K562 (cell line): ENCODE measurements at regions not wholly inside any gene's neighbourhood (a gene's known extent, or its start where the extent isn't known, plus 50 kb on each side); places are given as distances from the start of the nearest gene placed in this dataset.
"Not testable (repeated sequence)": the region's sequence is repeated elsewhere in the genome, so short reads cannot be mapped to it uniquely, and the experiment has no call there.

Experiments used
- EZH2 ChIP-seq: IDR thresholded peaks from 2 replicates; pipeline ENCODE4 v1.6.1; 2012; ENCODE audit warnings: low read depth, mild to moderate bottlenecking, inconsistent platforms, low read length, borderline replicate concordance
- JUN ChIP-seq, 2 experiments: sonication (generic) in 1 of 2; formaldehyde crosslinking in 1 of 2; IDR thresholded peaks; 2 replicates each; pipeline versions ENCODE4 v1.6.1 to v1.8.0; 2012 to 2022; ENCODE audit warnings: borderline replicate concordance in 2 of 2, mild to moderate bottlenecking in 2 of 2, improper control_type of control experiment in 1 of 2, low read depth in 1 of 2, low read length in 1 of 2, missing genetic modification reagents in 1 of 2
- JUND ChIP-seq, 2 experiments: IDR thresholded peaks; 2 replicates in 1 of 2; 3 replicates in 1 of 2; pipeline ENCODE4 v1.6.1; 2011; ENCODE audit warnings: borderline replicate concordance in 2 of 2, low read depth in 2 of 2, low read length in 2 of 2, improper control_type of control experiment in 1 of 2, missing biosample characterization in 1 of 2, missing genetic modification characterization in 1 of 2, missing genetic modification reagents in 1 of 2
- KDM4B ChIP-seq, 2 experiments: fragments of 450-650 bp in 1 of 2; sonication (generic) in 1 of 2; IDR thresholded peaks; 2 replicates each; pipeline ENCODE4 v1.6.1; 2016 to 2017; ENCODE audit warnings: borderline replicate concordance in 2 of 2, antibody characterized with exemption in 1 of 2, low read depth in 1 of 2, mild to moderate bottlenecking in 1 of 2
- KLF6 ChIP-seq: fragments of 250-450 bp; sonication (Bioruptor Pico); IDR thresholded peaks from 2 replicates; pipeline ENCODE4 v1.4.0; 2020; ENCODE audit warnings: mild to moderate bottlenecking, moderate library complexity, borderline replicate concordance
- MEF2D ChIP-seq: conservative IDR thresholded peaks from 2 replicates; pipeline ENCODE4 v1.6.1; 2016; ENCODE audit warnings: low read depth, missing genetic modification characterization, missing compliant biosample characterization
- NKRF ChIP-seq: fragments of 450-650 bp; IDR thresholded peaks from 2 replicates; pipeline ENCODE4 v1.6.1; 2016; ENCODE audit warnings: borderline replicate concordance
- NR2C1 ChIP-seq, 2 experiments: fragments of 450-650 bp; IDR thresholded peaks; 2 replicates each; pipeline ENCODE4 v1.6.1; 2017; ENCODE audit warnings: mild to moderate bottlenecking in 2 of 2, antibody characterized with exemption in 1 of 2, inconsistent platforms in 1 of 2, missing compliant biosample characterization in 1 of 2, missing genetic modification characterization in 1 of 2
- RBBP5 ChIP-seq: fragments of 200-600 bp; sonication (generic); IDR thresholded peaks from 2 replicates; pipeline ENCODE4 v1.6.1; 2012; ENCODE audit warnings: borderline replicate concordance, mild to moderate bottlenecking, low read length, control low read depth, inconsistent platforms; ENCODE audit not compliant: insufficient read depth, poor library complexity, severe bottlenecking
- SMAD2 ChIP-seq: fragments of 150-350 bp; IDR thresholded peaks from 2 replicates; pipeline ENCODE4 v1.6.1; 2014; ENCODE audit warnings: low read depth, mild to moderate bottlenecking, low read length
- ZNF589 ChIP-seq: fragments of 200-800 bp; sonication (Bioruptor generic); IDR thresholded peaks from 2 replicates; pipeline ENCODE4 v1.6.1; 2016; ENCODE audit warnings: low read depth, missing genetic modification characterization, missing compliant biosample characterization

GRCh38 chr6:27830600-27831433, 81.4 kb downstream of the OR2B2 start:
- TF ChIP-seq JUND (IDR thresholded peaks at IDR 0.05; ENCODE audit: borderline replicate concordance, low read depth, low read length); JUND (tag; IDR thresholded peaks at IDR 0.05; ENCODE audit: borderline replicate concordance, low read depth, low read length); NKRF; EZH2; RBBP5; JUN (IDR thresholded peaks at IDR 0.05; ENCODE audit: borderline replicate concordance, low read depth, low read length); JUN (CRISPR knock-in tag; IDR thresholded peaks at IDR 0.05; ENCODE audit: borderline replicate concordance); MEF2D; NR2C1 (IDR thresholded peaks at IDR 0.05); NR2C1 (tag; IDR thresholded peaks at IDR 0.05); ZNF589 (CRISPR knock-in tag); SMAD2; KDM4B (IDR thresholded peaks at IDR 0.05; ENCODE audit: borderline replicate concordance in 2 of 2, low read depth in 1 of 2): not testable (repeated sequence)
- TF ChIP-seq KLF6 (CRISPR knock-in tag), result 0 out of 2 replicates have a peak, but pooled peaks have one; percentile 9
